ENCODE measurements at regions not wholly inside any gene's neighbourhood (a gene's known extent, or its start where the extent isn't known, plus 50 kb on each side); places are given as distances from the start of the nearest gene placed in this dataset.

GRCh38 chr5:61637566-61637965, 305.5 kb downstream of the ZSWIM6 start:
- TF ChIP-seq POLR2AphosphoS5 (IDR thresholded peaks at IDR 0.05; ENCODE audit: low read depth, low read length) (no peak), POLR2A (IDR thresholded peaks at IDR 0.05; ENCODE audit: low read depth, low read length) (no peak), TAF1 (IDR thresholded peaks at IDR 0.05; ENCODE audit: borderline replicate concordance, low read depth, low read length) (no peak)
